Endothelial cell of umbilical vein (primary cell): ENCODE measurements at regions not wholly inside any gene's neighbourhood (a gene's known extent, or its start where the extent isn't known, plus 50 kb on each side); places are given as distances from the start of the nearest gene placed in this dataset.

Experiments used
- BruUV-seq: library from RNA; stranded (reverse); fragments of 400-500 nt; replicated peaks from 2 replicates; lab custom pipeline; 2021; lab: Mats Ljungman, UMichigan
- CTCF ChIA-PET: fragments of 300-600, 350-600 bp; sonication (Branson Sonifier 250); formaldehyde crosslinking; loops from one replicate; lab custom pipeline; 2021; ENCODE audit warnings: antibody characterized with exemption, inconsistent platforms; lab: Charles Lee
- POLR2A ChIA-PET: fragments of 300-600, 350-600 bp; sonication (Branson Sonifier 250); formaldehyde crosslinking; loops from one replicate; lab custom pipeline; 2021; ENCODE audit warnings: antibody characterized with exemption, inconsistent platforms; lab: Charles Lee
- DNase-seq: peaks from one replicate; pipeline ENCODE4 v3.0.0-alpha.2; 2011; ENCODE audit warnings: low read depth, low spot score
- FAIRE-seq: peaks from 2 replicates; lab custom pipeline; 2011; peaks lifted over from hg19 to GRCh38; lab: Jason Lieb, UNC
- H2AFZ ChIP-seq: 2 replicates; pipeline ENCODE4 v1.6.0; 2012; ENCODE audit warnings: low read depth, low read length, control low read depth, inconsistent platforms
- H3K27ac ChIP-seq: 2 replicates; pipeline ENCODE4 v1.5.1; 2011; ENCODE audit warnings: low read depth, mild to moderate bottlenecking, control low read depth, low read length, moderate library complexity; ENCODE audit not compliant: insufficient read depth
- H3K27me3 ChIP-seq, 2 experiments: 2 replicates each; pipeline versions ENCODE4 v1.6.0 to v1.6.1; 2011; ENCODE audit warnings: low read length in 2 of 2, mixed read lengths in 1 of 2; ENCODE audit not compliant: control insufficient read depth in 2 of 2, insufficient read depth in 2 of 2
- H3K36me3 ChIP-seq, 2 experiments: 2 replicates in 1 of 2; 3 replicates in 1 of 2; pipeline ENCODE4 v1.5.1; 2011; ENCODE audit warnings: low read length in 2 of 2, mild to moderate bottlenecking in 1 of 2, moderate library complexity in 1 of 2; ENCODE audit not compliant: control insufficient read depth in 2 of 2, insufficient read depth in 2 of 2; ENCODE audit errors: extremely low read depth in 1 of 2
- H3K4me1 ChIP-seq: 3 replicates; pipeline ENCODE4 v1.5.1; 2011; ENCODE audit warnings: mild to moderate bottlenecking, low read length; ENCODE audit not compliant: control insufficient read depth, insufficient read depth; ENCODE audit errors: extremely low read depth
- H3K4me2 ChIP-seq: 2 replicates; pipeline ENCODE4 v1.6.1; 2011; ENCODE audit warnings: low read length, control low read depth, mixed read lengths; ENCODE audit not compliant: insufficient read depth
- H3K4me3 ChIP-seq, 3 experiments: fragments of 200-600 bp in 1 of 3; sonication (generic), shearing (Covaris generic) in 1 of 3; replicated peaks in 1 of 3; 2 replicates each; pipeline ENCODE4 v1.5.1; 2011 to 2016; ENCODE audit warnings: control low read depth in 3 of 3, low read length in 3 of 3, mild to moderate bottlenecking in 2 of 3, inconsistent platforms in 1 of 3, low read depth in 1 of 3, moderate library complexity in 1 of 3; ENCODE audit not compliant: insufficient read depth in 1 of 3
- H3K79me2 ChIP-seq: 2 replicates; pipeline ENCODE4 v1.6.0; 2012; ENCODE audit warnings: low read length, inconsistent platforms; ENCODE audit not compliant: control insufficient read depth, insufficient read depth
- H3K9ac ChIP-seq: replicated peaks from 2 replicates; pipeline ENCODE3; 2011; ENCODE audit warnings: low read length, control low read depth; ENCODE audit not compliant: insufficient read depth; ENCODE audit errors: extremely low read depth
- H3K9me1 ChIP-seq: replicated peaks from 3 replicates; pipeline ENCODE4 v1.6.0; 2011; ENCODE audit warnings: mild to moderate bottlenecking, low read length; ENCODE audit not compliant: control insufficient read depth, insufficient read depth; ENCODE audit errors: extremely low read depth
- H3K9me3 ChIP-seq: replicated peaks from 2 replicates; pipeline ENCODE4 v1.5.1; 2012; ENCODE audit warnings: low read length, inconsistent platforms; ENCODE audit not compliant: control insufficient read depth, insufficient read depth
- H4K20me1 ChIP-seq: replicated peaks from 2 replicates; pipeline ENCODE3; 2011; ENCODE audit warnings: mild to moderate bottlenecking, low read length; ENCODE audit not compliant: control insufficient read depth, insufficient read depth; ENCODE audit errors: extremely low read depth
- EZH2 ChIP-seq: IDR thresholded peaks from 2 replicates; pipeline ENCODE4 v1.6.1; 2012; ENCODE audit warnings: borderline replicate concordance, low read depth, mild to moderate bottlenecking, moderate library complexity, low read length, inconsistent platforms; ENCODE audit not compliant: severe bottlenecking
- FOS ChIP-seq: IDR thresholded peaks from 2 replicates; pipeline ENCODE4 v1.6.1; 2011; ENCODE audit warnings: mild to moderate bottlenecking, low read length, moderate library complexity, borderline replicate concordance; ENCODE audit not compliant: insufficient read depth
- GATA2 ChIP-seq: IDR thresholded peaks from 2 replicates; pipeline ENCODE4 v1.7.0; 2011; ENCODE audit warnings: low read depth, mild to moderate bottlenecking, moderate library complexity, mixed read lengths, low read length; ENCODE audit not compliant: insufficient read length, insufficient read depth
- JUN ChIP-seq: IDR thresholded peaks from 2 replicates; pipeline ENCODE4 v1.6.1; 2011; ENCODE audit warnings: borderline replicate concordance, low read depth; ENCODE audit not compliant: insufficient read length, insufficient read depth
- MAX ChIP-seq: IDR thresholded peaks from 2 replicates; pipeline ENCODE4 v1.6.1; 2011; ENCODE audit not compliant: insufficient read depth, insufficient read length
- POLR2A ChIP-seq: IDR thresholded peaks from 2 replicates; pipeline ENCODE4 v1.6.1; 2012; ENCODE audit warnings: low read depth, mild to moderate bottlenecking, control low read depth, low read length
- dilution Hi-C: fragments of 300-500 bp; cut with MboI; formaldehyde crosslinking; loops from one replicate; pipeline ENCODE4 v1.15.0; 2019; ENCODE audit warnings: low sequenced_read_pairs; ENCODE audit not compliant: extremely low pct_ligation_motif_present
- intact Hi-C: fragments of 100-400 bp; cut with micrococcal nuclease; formaldehyde crosslinking; loops from one replicate; pipeline ENCODE4 v1.10.0; 2022

- Histone ChIP-seq H3K27ac (no peak overlapping the region), H3K9me3 (no peaks in the 10 kb centered on the region), H2AFZ (no peak overlapping the region), H3K9me1 (no peaks in the 10 kb centered on the region), H3K4me1 (no peaks in the 10 kb centered on the region), H3K4me2 (no peak overlapping the region), H3K36me3 (no peaks in the 10 kb centered on the region), H3K9ac (no peak overlapping the region), H3K4me3 (no peak overlapping the region), H4K20me1 (no peaks in the 10 kb centered on the region), H3K79me2 (no peaks in the 10 kb centered on the region), H3K27me3 (no peaks in the 10 kb centered on the region)
- no peak for TF ChIP-seq MAX
- no peak for TF ChIP-seq EZH2
- no peak for TF ChIP-seq FOS
- no peak for TF ChIP-seq GATA2
- DNase-seq = peak; percentile 33
- no TSS peak for BruUV-seq
- dilution Hi-C loops (no loop called here), intact Hi-C loops (no loop called here)
- ChIA-PET POLR2A (no interaction called here), CTCF (no interaction called here)
- no peak for FAIRE-seq
These were observed 325.0 kb upstream of the PKDCC start for GRCh38 chr2:41722668-41723369.

GRCh38 chr2:41723526-41723925, 324.3 kb upstream of the PKDCC start:
- Histone ChIP-seq H3K9me3 (no peaks in the 10 kb centered on the region), H3K4me1 (no peaks in the 10 kb centered on the region), H3K36me3 (no peaks in the 10 kb centered on the region), H3K79me2 (no peaks in the 10 kb centered on the region), H2AFZ (no peak overlapping the region), H3K27me3 (no peaks in the 10 kb centered on the region), H3K9ac (no peak overlapping the region), H3K9me1 (no peaks in the 10 kb centered on the region), H4K20me1 (no peaks in the 10 kb centered on the region), H3K4me3 (no peak overlapping the region), H3K4me2 (no peak overlapping the region), H3K27ac (no peak overlapping the region)
- FAIRE-seq (no peak), DNase-seq (no peak)
- TF ChIP-seq JUN (no peak), POLR2A (no peak), EZH2 (no peak), GATA2 (no peak), MAX (no peak), FOS (no peak)
- ChIA-PET CTCF (no interaction called here), POLR2A (no interaction called here)
- dilution Hi-C loops = no loop called here
- BruUV-seq = no TSS peak
- intact Hi-C loops = no loop called here
